HFFc6 (cell line): ENCODE measurements at regions not wholly inside any gene's neighbourhood (a gene's known extent, or its start where the extent isn't known, plus 50 kb on each side); places are given as distances from the start of the nearest gene placed in this dataset.

Experiments
- DNase-seq: peaks from one replicate; pipeline ENCODE4 v3.0.0-alpha.2; 2018
- H3K27ac Mint-ChIP-seq: 2 replicates; pipeline ENCODE4 v1.8.0; 2020; ENCODE audit warnings: mild to moderate bottlenecking, mixed read lengths
- H3K27me3 Mint-ChIP-seq: 2 replicates; pipeline ENCODE4 v1.8.0; 2021; ENCODE audit warnings: mild to moderate bottlenecking, moderate library complexity, mixed read lengths; ENCODE audit not compliant: insufficient read depth
- H3K36me3 Mint-ChIP-seq: 2 replicates; pipeline ENCODE4 v1.8.0; 2021; ENCODE audit warnings: low read depth, mixed read lengths
- H3K4me1 Mint-ChIP-seq: 2 replicates; pipeline ENCODE4 v1.8.0; 2020; ENCODE audit warnings: low read depth, mixed read lengths
- H3K4me3 Mint-ChIP-seq: 2 replicates; pipeline ENCODE4 v1.8.0; 2020; ENCODE audit warnings: mild to moderate bottlenecking, moderate library complexity, mixed read lengths
- H3K9me3 Mint-ChIP-seq: 2 replicates; pipeline ENCODE4 v1.8.0; 2020; ENCODE audit warnings: mild to moderate bottlenecking, mixed read lengths
- TF ChIP-seq, protein P1 (sequence below): fragments of 200-600 bp; sonication (generic); IDR thresholded peaks from 2 replicates; pipeline ENCODE4 v1.5.0; 2021; ENCODE audit warnings: antibody characterized with exemption, mild to moderate bottlenecking

DNA sequence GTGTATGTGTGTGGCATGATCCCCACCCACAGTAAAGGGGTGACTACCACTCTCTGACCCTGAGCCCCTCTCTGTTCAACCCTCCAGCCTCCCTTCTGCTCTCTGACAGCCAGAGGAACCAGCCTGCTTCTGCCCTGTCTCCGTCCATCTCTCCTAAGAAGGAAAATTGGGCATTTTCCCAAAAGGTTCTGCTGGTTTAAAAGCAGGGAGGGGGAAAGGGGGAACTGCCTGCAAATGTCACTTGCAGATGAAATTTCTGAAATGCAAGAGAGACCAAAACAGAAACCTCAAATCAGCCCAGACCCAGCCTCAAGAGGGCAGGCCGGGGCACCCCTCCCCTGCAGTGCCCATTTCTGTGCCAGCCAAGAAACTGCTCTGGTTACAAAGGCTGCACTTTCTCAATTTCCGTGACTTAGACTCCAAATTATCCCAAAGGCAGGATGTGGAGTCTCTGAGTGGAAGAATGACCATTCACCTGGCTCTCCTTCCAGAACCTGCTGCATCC, 197.9 kb downstream of the RBFOX3 start:
- no peaks in the 10 kb centered on the region for H3K36me3 Mint-ChIP-seq
- TF ChIP-seq, protein P1, sequence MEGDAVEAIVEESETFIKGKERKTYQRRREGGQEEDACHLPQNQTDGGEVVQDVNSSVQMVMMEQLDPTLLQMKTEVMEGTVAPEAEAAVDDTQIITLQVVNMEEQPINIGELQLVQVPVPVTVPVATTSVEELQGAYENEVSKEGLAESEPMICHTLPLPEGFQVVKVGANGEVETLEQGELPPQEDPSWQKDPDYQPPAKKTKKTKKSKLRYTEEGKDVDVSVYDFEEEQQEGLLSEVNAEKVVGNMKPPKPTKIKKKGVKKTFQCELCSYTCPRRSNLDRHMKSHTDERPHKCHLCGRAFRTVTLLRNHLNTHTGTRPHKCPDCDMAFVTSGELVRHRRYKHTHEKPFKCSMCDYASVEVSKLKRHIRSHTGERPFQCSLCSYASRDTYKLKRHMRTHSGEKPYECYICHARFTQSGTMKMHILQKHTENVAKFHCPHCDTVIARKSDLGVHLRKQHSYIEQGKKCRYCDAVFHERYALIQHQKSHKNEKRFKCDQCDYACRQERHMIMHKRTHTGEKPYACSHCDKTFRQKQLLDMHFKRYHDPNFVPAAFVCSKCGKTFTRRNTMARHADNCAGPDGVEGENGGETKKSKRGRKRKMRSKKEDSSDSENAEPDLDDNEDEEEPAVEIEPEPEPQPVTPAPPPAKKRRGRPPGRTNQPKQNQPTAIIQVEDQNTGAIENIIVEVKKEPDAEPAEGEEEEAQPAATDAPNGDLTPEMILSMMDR, result no peak
- H3K9me3 Mint-ChIP-seq, result no peaks in the 10 kb centered on the region; the same call in 1 of the 2 replicates
- no peaks in the 10 kb centered on the region for H3K4me1 Mint-ChIP-seq
- no peak for DNase-seq
- H3K27me3 Mint-ChIP-seq, result peaks cover 13% of the 10 kb centered on the region
- H3K4me3 Mint-ChIP-seq, result no peak overlapping the region
- H3K27ac Mint-ChIP-seq, result no peak overlapping the region

DNA sequence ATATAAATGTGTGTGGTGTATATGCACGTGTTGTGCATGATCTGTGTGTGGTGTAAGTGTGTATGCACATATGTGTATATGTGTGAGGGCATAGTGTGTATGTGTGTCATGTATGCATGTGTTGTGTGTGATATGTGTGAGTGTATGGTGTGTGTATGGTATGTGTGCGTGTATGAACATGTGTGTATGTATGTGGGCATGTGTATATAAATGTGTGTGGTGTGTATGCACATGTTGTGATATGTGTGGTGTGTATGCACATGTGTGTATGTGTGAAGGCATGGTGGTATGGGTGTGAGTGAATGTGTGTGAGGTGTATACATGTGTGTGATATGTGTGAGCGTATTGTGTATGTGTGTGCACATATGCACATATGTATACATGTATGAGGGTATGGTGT, 198.7 kb downstream of the RBFOX3 start:
- Mint-ChIP-seq H3K27ac (no peak overlapping the region), H3K36me3 (no peaks in the 10 kb centered on the region), H3K9me3 (no peaks in the 10 kb centered on the region), H3K4me1 (no peaks in the 10 kb centered on the region), H3K4me3 (no peak overlapping the region), H3K27me3 (peaks cover 14% of the 10 kb centered on the region)
- no peak for DNase-seq
- TF ChIP-seq, protein P1, result no peak

DNA sequence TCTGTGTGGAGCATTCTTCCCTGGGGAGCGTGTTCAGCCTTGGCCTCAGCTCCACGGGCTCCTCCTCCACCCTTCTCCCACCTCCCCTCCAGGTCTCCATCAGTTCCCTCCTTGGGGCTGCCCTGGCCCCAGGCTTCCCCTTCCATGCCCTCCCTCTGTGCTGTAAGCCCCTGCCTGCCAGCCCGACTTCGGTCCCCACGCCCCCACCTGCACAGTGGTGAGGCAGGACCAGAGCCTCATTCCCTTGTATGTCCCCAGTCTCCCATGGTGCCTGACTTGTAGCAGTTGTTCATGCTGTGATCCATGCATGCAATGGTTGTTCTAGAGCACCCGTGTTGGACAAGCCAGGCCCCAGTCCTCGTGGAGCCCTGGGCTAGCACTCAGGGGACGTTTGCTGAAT, 199.4 kb downstream of the RBFOX3 start:
- TF ChIP-seq, protein P1, result no peak
- Mint-ChIP-seq H3K4me3 (no peak overlapping the region), H3K36me3 (no peaks in the 10 kb centered on the region), H3K9me3 (no peaks in the 10 kb centered on the region), H3K4me1 (no peaks in the 10 kb centered on the region), H3K27ac (no peak overlapping the region), H3K27me3 (peaks cover 14% of the 10 kb centered on the region)
- no peak for DNase-seq

DNA sequence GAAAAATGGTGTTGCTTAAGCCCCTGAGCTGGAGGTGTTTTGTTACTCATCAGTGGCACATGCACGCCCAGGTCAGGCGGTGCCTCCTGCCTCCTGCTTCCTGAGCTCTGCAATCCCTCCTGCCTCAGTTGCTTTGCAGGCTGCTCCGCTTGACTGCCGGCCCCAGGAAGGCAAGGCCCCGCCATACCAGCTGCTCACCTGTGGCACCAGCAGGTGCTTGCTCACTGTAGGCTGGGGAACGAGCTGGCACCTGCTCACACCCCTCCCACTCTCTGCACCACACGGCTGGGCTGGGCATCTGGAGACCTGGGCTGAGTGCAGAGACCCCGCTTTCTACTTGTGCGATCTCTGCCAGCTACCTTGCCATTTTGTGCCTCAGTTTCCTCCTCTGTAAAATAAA, 200.2 kb downstream of the RBFOX3 start:
- peaks cover 17% of the 10 kb centered on the region for H3K27me3 Mint-ChIP-seq

DNA sequence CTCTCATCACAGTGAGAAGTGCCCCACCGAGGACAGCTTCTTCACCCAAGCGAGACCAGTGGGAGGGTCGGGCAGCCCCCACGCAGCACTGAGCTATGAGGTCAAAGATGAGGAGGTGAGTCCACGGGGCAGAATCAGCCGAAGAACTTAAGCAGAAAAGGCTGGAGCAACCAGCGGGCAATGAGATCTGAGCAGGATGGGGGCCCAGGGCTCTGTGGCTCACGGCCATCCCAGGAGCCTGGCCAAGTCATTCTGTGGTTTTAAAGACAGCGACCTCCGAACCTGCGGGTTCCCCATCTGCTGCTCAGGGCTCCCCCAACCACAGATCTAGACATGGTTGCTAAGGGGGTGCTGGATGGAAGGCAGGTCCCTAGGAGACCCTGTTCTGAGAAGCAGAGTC, 202.6 kb downstream of the RBFOX3 start:
- H3K4me1 Mint-ChIP-seq, result no peaks in the 10 kb centered on the region
- no peak for DNase-seq
- H3K4me3 Mint-ChIP-seq, result no peak overlapping the region
- H3K36me3 Mint-ChIP-seq, result no peaks in the 10 kb centered on the region
- H3K27me3 Mint-ChIP-seq, result peaks cover 15% of the 10 kb centered on the region
- no peaks in the 10 kb centered on the region for H3K9me3 Mint-ChIP-seq
- TF ChIP-seq, protein P1, result no peak
- no peak overlapping the region for H3K27ac Mint-ChIP-seq

More for the DNA sequence above, 200.2 kb downstream of the RBFOX3 start:
- TF ChIP-seq, protein P1, result no peak
- Mint-ChIP-seq H3K9me3 (no peaks in the 10 kb centered on the region), H3K27ac (no peak overlapping the region), H3K36me3 (no peaks in the 10 kb centered on the region), H3K4me3 (no peak overlapping the region), H3K4me1 (no peaks in the 10 kb centered on the region)
- DNase-seq, result no peak

DNA sequence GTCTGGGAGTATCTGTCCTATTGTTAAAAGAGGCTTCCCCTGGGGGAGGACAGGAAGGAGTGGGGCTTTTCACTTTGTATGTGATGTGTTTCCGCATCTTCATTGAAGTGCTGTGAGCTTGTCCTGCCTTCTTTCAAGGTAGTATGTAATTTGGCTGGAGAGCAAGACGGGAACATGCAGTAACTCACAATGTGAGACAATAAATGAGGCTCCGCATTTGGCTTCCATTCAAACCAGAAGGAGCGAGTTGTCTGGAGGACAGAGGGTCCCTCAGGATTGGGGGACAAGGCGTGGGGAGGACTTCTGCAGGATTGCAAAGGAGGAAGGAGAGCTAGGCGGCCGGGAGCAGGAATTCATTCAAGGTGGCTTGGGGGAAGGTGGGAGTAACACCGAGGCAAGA, 203.5 kb downstream of the RBFOX3 start:
- Mint-ChIP-seq H3K9me3 (no peaks in the 10 kb centered on the region), H3K27ac (no peak overlapping the region), H3K36me3 (no peaks in the 10 kb centered on the region), H3K27me3 (peaks cover 15% of the 10 kb centered on the region), H3K4me1 (no peaks in the 10 kb centered on the region), H3K4me3 (no peak overlapping the region)
- DNase-seq, result no peak
- TF ChIP-seq, protein P1, result no peak
